SK-N-MC (cell line): ENCODE measurements at regions not wholly inside any gene's neighbourhood (a gene's known extent, or its start where the extent isn't known, plus 50 kb on each side); places are given as distances from the start of the nearest gene placed in this dataset.

ENCODE experiments used
- DNase-seq: peaks from one replicate; pipeline ENCODE4 v3.0.0-alpha.2; 2011; ENCODE audit warnings: low read depth, low spot score
- H3K27ac ChIP-seq: fragments of 200-600 bp; sonication (generic); 2 replicates; pipeline ENCODE4 v1.5.1; 2016; ENCODE audit warnings: mixed run types
- H3K36me3 ChIP-seq: fragments of 200-600 bp; sonication (generic); 2 replicates; pipeline ENCODE4 v1.6.1; 2017; ENCODE audit warnings: antibody characterized with exemption, low read length, mixed read lengths; ENCODE audit not compliant: insufficient read depth
- H3K4me3 ChIP-seq: fragments of 200-600 bp; sonication (generic); 2 replicates; pipeline ENCODE4 v1.5.1; 2016
- H3K9ac ChIP-seq: fragments of 200-600 bp; sonication (generic); 2 replicates; pipeline ENCODE4 v1.8.0; 2017; ENCODE audit warnings: mixed run types, mixed read lengths; ENCODE audit not compliant: insufficient read length
- H3K9me3 ChIP-seq: fragments of 200-600 bp; sonication (generic); 2 replicates; pipeline ENCODE4 v1.6.1; 2017; ENCODE audit warnings: low read depth, mild to moderate bottlenecking, antibody characterized with exemption, low read length, moderate library complexity, mixed read lengths
- EZH2 ChIP-seq: fragments of 200-600 bp; sonication (generic); IDR thresholded peaks from one replicate; pipeline ENCODE4 v1.6.1; 2017; ENCODE audit warnings: antibody characterized with exemption
- FOXP2 ChIP-seq: optimal IDR thresholded peaks from 2 replicates; pipeline ENCODE3; 2011; ENCODE audit warnings: mild to moderate bottlenecking, moderate library complexity; ENCODE audit not compliant: insufficient read depth; ENCODE audit errors: extremely low read length, control extremely low read depth
- POLR2AphosphoS5 ChIP-seq: IDR thresholded peaks from 2 replicates; pipeline ENCODE4 v1.6.1; 2012; ENCODE audit warnings: mild to moderate bottlenecking, low read depth, low read length, borderline replicate concordance

GRCh38 chr10:120960725-120961124, 109.6 kb downstream of the WDR11 start:
- H3K9ac ChIP-seq, result no peak overlapping the region
- DNase-seq, result no peak

GRCh38 chr10:120961795-120962755, 110.9 kb downstream of the WDR11 start:
- no peak for TF ChIP-seq EZH2
- no peak for TF ChIP-seq POLR2AphosphoS5
- TF ChIP-seq FOXP2, result no peak
- H3K9me3 ChIP-seq, result no peaks in the 10 kb centered on the region
- H3K4me3 ChIP-seq, result no peak overlapping the region
- H3K27ac ChIP-seq, result no peak overlapping the region
- H3K36me3 ChIP-seq, result no peaks in the 10 kb centered on the region
- H3K9ac ChIP-seq, result no peak overlapping the region
- DNase-seq, result no peak

More at GRCh38 chr10:120960725-120961124, 109.6 kb downstream of the WDR11 start:
- Histone ChIP-seq H3K4me3 (no peak overlapping the region), H3K9me3 (no peaks in the 10 kb centered on the region), H3K27ac (no peak overlapping the region), H3K36me3 (no peaks in the 10 kb centered on the region)
- TF ChIP-seq EZH2 (no peak), FOXP2 (no peak), POLR2AphosphoS5 (no peak)

- Histone ChIP-seq H3K9me3 (no peaks in the 10 kb centered on the region), H3K27ac (no peak overlapping the region), H3K36me3 (no peaks in the 10 kb centered on the region), H3K9ac (no peak overlapping the region), H3K4me3 (no peak overlapping the region)
- DNase-seq, result no peak
- TF ChIP-seq FOXP2 (no peak), EZH2 (no peak), POLR2AphosphoS5 (no peak)
Observed at GRCh38 chr10:120962756-120963593, 111.8 kb downstream of the WDR11 start.

GRCh38 chr10:120963594-120964220, 112.5 kb downstream of the WDR11 start:
- DNase-seq, result no peak
- Histone ChIP-seq H3K36me3 (no peaks in the 10 kb centered on the region), H3K9ac (no peak overlapping the region), H3K4me3 (no peak overlapping the region), H3K27ac (no peak overlapping the region), H3K9me3 (no peaks in the 10 kb centered on the region)
- no peak for TF ChIP-seq POLR2AphosphoS5
- TF ChIP-seq EZH2, result no peak
- TF ChIP-seq FOXP2, result no peak

- H3K36me3 ChIP-seq, result no peaks in the 10 kb centered on the region
- no peak overlapping the region for H3K27ac ChIP-seq
- H3K9me3 ChIP-seq, result no peaks in the 10 kb centered on the region
- H3K4me3 ChIP-seq, result no peak overlapping the region
- no peak for TF ChIP-seq EZH2
- TF ChIP-seq POLR2AphosphoS5, result no peak
- no peak for TF ChIP-seq FOXP2
- no peak for DNase-seq
- no peak overlapping the region for H3K9ac ChIP-seq
Observed at GRCh38 chr10:120966657-120967045, 115.5 kb downstream of the WDR11 start.

DNA sequence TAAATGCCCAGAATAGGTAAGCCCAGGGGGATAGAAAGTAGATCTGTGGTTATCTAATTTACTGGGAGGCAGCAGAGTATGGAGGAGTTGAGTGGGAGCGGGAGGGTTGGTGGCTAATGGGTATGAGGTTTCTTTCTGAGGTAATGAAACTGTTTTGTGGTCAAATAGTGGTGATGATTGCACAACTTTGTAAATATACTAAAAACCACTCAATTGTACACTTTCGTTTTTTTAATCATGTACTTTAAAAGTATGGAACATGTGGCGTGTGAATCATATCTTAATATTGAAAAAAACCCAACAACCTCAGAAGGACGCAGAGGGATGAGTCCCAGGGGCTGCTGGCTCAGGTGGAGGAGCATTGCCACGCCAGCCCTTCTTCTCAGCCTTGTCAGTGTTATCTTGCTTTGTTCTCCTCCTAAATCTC, 118.1 kb downstream of the WDR11 start:
- H3K27ac ChIP-seq, result no peak overlapping the region
- no peak overlapping the region for H3K4me3 ChIP-seq
- no peaks in the 10 kb centered on the region for H3K9me3 ChIP-seq
- no peaks in the 10 kb centered on the region for H3K36me3 ChIP-seq
- DNase-seq, result no peak
- TF ChIP-seq EZH2 (no peak), POLR2AphosphoS5 (no peak), FOXP2 (no peak)
- no peak overlapping the region for H3K9ac ChIP-seq

- DNase-seq, result no peak
- Histone ChIP-seq H3K9ac (no peak overlapping the region), H3K9me3 (no peaks in the 10 kb centered on the region), H3K27ac (no peak overlapping the region), H3K4me3 (no peak overlapping the region), H3K36me3 (no peaks in the 10 kb centered on the region)
- no peak for TF ChIP-seq FOXP2
- no peak for TF ChIP-seq POLR2AphosphoS5
- no peak for TF ChIP-seq EZH2
Observed at GRCh38 chr10:120970595-120971529, 119.7 kb downstream of the WDR11 start.
